OCI-LY7 (cell line): ENCODE measurements at regions not wholly inside any gene's neighbourhood (a gene's known extent, or its start where the extent isn't known, plus 50 kb on each side); places are given as distances from the start of the nearest gene placed in this dataset.

Source experiments
- BruUV-seq: library from RNA; stranded (reverse); fragments of 400-500 nt; replicated peaks from 2 replicates; lab custom pipeline; 2021; lab: Mats Ljungman, UMichigan
- CTCF ChIA-PET: fragments of 300-600 bp; sonication (Branson Sonifier 250); formaldehyde crosslinking; loops from one replicate; lab custom pipeline; 2022; ENCODE audit warnings: antibody characterized with exemption; ENCODE audit not compliant: unreplicated experiment; lab: Charles Lee
- POLR2A ChIA-PET: fragments of 300-600 bp; sonication (Branson Sonifier 250); formaldehyde crosslinking; loops from one replicate; lab custom pipeline; 2022; ENCODE audit warnings: antibody characterized with exemption; lab: Charles Lee
- DNase-seq: peaks from one replicate; pipeline ENCODE4 v3.0.0-alpha.2; 2015; ENCODE audit warnings: low spot score
- H2AFZ ChIP-seq: fragments of 200-600 bp; sonication (generic), shearing (Covaris generic); 2 replicates; pipeline ENCODE4 v1.6.1; 2014; ENCODE audit warnings: mild to moderate bottlenecking, antibody characterized with exemption, low read length, moderate library complexity
- H3K27ac ChIP-seq: fragments of 200-600 bp; sonication (generic); 2 replicates; pipeline ENCODE4 v1.5.1; 2014; ENCODE audit warnings: mixed run types, low read depth, mild to moderate bottlenecking, moderate library complexity, low read length, inconsistent platforms; ENCODE audit not compliant: poor library complexity, severe bottlenecking
- H3K36me3 ChIP-seq: fragments of 200-600 bp; sonication (generic); 2 replicates; pipeline ENCODE4 v1.6.1; 2014; ENCODE audit warnings: mild to moderate bottlenecking, antibody characterized with exemption, low read length, moderate library complexity, mixed read lengths; ENCODE audit not compliant: insufficient read depth
- H3K4me1 ChIP-seq: fragments of 200-600 bp; sonication (generic); 2 replicates; pipeline ENCODE4 v1.5.1; 2014; ENCODE audit warnings: mild to moderate bottlenecking, low read length; ENCODE audit not compliant: insufficient read depth, poor library complexity, severe bottlenecking
- H3K4me2 ChIP-seq: fragments of 200-600 bp; sonication (generic); 2 replicates; pipeline ENCODE4 v1.6.1; 2014; ENCODE audit warnings: mild to moderate bottlenecking, low read length
- H3K4me3 ChIP-seq: fragments of 200-600 bp; sonication (generic); 2 replicates; pipeline ENCODE4 v1.5.1; 2014; ENCODE audit warnings: mild to moderate bottlenecking, low read depth, low read length; ENCODE audit not compliant: poor library complexity, severe bottlenecking
- H3K79me2 ChIP-seq: fragments of 200-600 bp; sonication (generic); 2 replicates; pipeline ENCODE4 v1.6.1; 2016; ENCODE audit warnings: low read depth, mild to moderate bottlenecking, low read length, moderate library complexity, mixed read lengths; ENCODE audit not compliant: insufficient read depth
- H3K9me2 ChIP-seq: fragments of 200-600 bp; sonication (generic); 2 replicates; pipeline ENCODE4 v1.6.1; 2016; ENCODE audit warnings: mild to moderate bottlenecking, low read length, mixed read lengths; ENCODE audit not compliant: insufficient read depth
- H3K9me3 ChIP-seq: fragments of 200-600 bp; sonication (generic); 2 replicates; pipeline ENCODE4 v1.6.1; 2014; ENCODE audit warnings: mild to moderate bottlenecking, mixed run types, low read length, mixed read lengths
- H4K20me1 ChIP-seq: fragments of 200-600 bp; sonication (generic); 2 replicates; pipeline ENCODE4 v1.6.1; 2014; ENCODE audit warnings: mild to moderate bottlenecking, antibody characterized with exemption, low read length, moderate library complexity, mixed read lengths; ENCODE audit not compliant: insufficient read depth
- CTCF ChIP-seq: fragments of 200-600 bp; sonication (generic); conservative IDR thresholded peaks from 2 replicates; pipeline ENCODE4 v1.5.1; 2014; ENCODE audit warnings: mild to moderate bottlenecking, antibody characterized with exemption, low read length, moderate library complexity, mixed read lengths
- EZH2phosphoT487 ChIP-seq: fragments of 200-600 bp; sonication (generic); IDR thresholded peaks from 2 replicates; pipeline ENCODE4 v1.6.1; 2018; ENCODE audit warnings: low read depth, borderline replicate concordance, mild to moderate bottlenecking, mixed run types, antibody characterized with exemption, low read length, moderate library complexity, mixed read lengths
- intact Hi-C: fragments of 100-400 bp; cut with micrococcal nuclease; formaldehyde crosslinking; loops from one replicate; pipeline ENCODE4 v1.10.0; 2022; ENCODE audit not compliant: unreplicated experiment

- Histone ChIP-seq H2AFZ (no peak overlapping the region), H3K79me2 (no peaks in the 10 kb centered on the region), H3K9me2 (no peaks in the 10 kb centered on the region), H3K36me3 (no peaks in the 10 kb centered on the region), H3K4me1 (no peaks in the 10 kb centered on the region), H4K20me1 (no peaks in the 10 kb centered on the region), H3K27ac (no peak overlapping the region), H3K4me2 (no peak overlapping the region), H3K4me3 (no peak overlapping the region), H3K9me3 (no peaks in the 10 kb centered on the region)
- intact Hi-C loops, result no loop called here
- BruUV-seq, result no TSS peak
- ChIA-PET POLR2A (no interaction called here), CTCF (no interaction called here)
- no peak for TF ChIP-seq EZH2phosphoT487
- TF ChIP-seq CTCF, result no peak
- DNase-seq, result no peak
These were observed 417.6 kb upstream of the TENM3 start for GRCh38 chr4:181825564-181825963.

- Histone ChIP-seq H3K36me3 (no peaks in the 10 kb centered on the region), H3K9me2 (no peaks in the 10 kb centered on the region), H3K4me2 (no peak overlapping the region), H3K4me1 (no peaks in the 10 kb centered on the region), H4K20me1 (no peaks in the 10 kb centered on the region), H2AFZ (no peak overlapping the region), H3K9me3 (no peaks in the 10 kb centered on the region), H3K4me3 (no peak overlapping the region), H3K79me2 (no peaks in the 10 kb centered on the region), H3K27ac (no peak overlapping the region)
- no peak for DNase-seq
- ChIA-PET POLR2A (interaction anchor here (0.8 kb wide), 1 partner anchor 133 kb away, joined by 3 read pairs; no protein-coding TSS in a partner anchor), CTCF (no interaction called here)
- TF ChIP-seq CTCF (no peak), EZH2phosphoT487 (no peak)
- no TSS peak for BruUV-seq
- intact Hi-C loops, result no loop called here
These were observed 416.0 kb upstream of the TENM3 start for GRCh38 chr4:181827246-181827645.

GRCh38 chr4:181830404-181831035, 412.7 kb upstream of the TENM3 start:
- no peak for DNase-seq
- Histone ChIP-seq H3K36me3 (no peaks in the 10 kb centered on the region), H3K4me1 (no peaks in the 10 kb centered on the region), H3K79me2 (no peaks in the 10 kb centered on the region), H4K20me1 (no peaks in the 10 kb centered on the region), H3K4me2 (no peak overlapping the region), H3K9me3 (no peaks in the 10 kb centered on the region), H3K4me3 (no peak overlapping the region), H3K9me2 (no peaks in the 10 kb centered on the region), H3K27ac (no peak overlapping the region), H2AFZ (no peak overlapping the region)
- ChIA-PET CTCF (no interaction called here), POLR2A (interaction anchor here (1.2 kb wide), 1 partner anchor 11 kb away, joined by 6 read pairs; no protein-coding TSS in a partner anchor)
- BruUV-seq, result no TSS peak
- intact Hi-C loops, result no loop called here
- TF ChIP-seq CTCF (no peak), EZH2phosphoT487 (no peak)
